Suppressor macrophage treated with lipopolysaccharide for 1 hour (primary cell): ENCODE measurements at regions not wholly inside any gene's neighbourhood (a gene's known extent, or its start where the extent isn't known, plus 50 kb on each side); places are given as distances from the start of the nearest gene placed in this dataset.
"Not testable (repeated sequence)": the region's sequence is repeated elsewhere in the genome, so short reads cannot be mapped to it uniquely, and the experiment has no call there.

Source experiments
- DNase-seq, 3 donors: peaks; one replicate each; pipeline ENCODE4 v3.0.0-alpha.2; 2020 to 2022

DNA sequence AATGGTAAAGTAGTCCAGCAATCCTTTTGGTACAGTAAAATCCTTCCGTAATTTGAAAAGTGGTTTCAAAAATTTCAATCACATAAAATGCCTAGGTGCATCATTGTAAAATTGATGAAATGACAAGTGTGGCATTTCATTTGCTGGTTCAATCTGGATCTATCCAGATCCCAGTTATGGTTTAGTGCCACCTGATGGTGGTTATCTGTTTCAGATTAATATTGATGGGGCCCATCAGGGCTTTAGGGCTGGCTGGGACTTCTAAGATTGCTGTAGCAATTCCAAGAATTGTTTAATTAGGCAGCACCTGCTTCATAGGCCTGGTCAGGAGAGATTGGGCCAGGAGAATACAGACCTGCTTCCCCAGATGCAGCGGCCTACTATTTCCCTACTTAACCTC, 55.5 kb upstream of the PIK3C3 start:
- DNase-seq = no peak

DNA sequence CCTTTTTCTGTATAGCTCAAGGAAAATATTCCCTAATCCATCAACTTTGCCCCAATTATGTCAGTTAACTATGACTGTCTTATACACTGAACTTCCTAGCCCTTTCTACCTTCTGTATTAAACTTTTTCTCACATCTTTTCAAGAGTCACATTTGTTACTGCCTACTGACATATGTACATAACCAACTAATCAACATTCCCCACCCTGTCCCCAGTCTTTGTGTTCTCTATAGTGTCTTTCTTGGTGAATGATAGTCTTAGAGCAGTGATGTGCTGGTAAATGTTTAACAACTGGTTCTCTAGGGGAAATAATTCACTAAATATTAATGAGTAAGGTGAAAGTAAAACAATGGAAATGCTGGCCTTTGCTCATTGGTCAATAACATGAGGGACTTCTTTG, 61.6 kb upstream of the PIK3C3 start:
- DNase-seq = no peak

DNA sequence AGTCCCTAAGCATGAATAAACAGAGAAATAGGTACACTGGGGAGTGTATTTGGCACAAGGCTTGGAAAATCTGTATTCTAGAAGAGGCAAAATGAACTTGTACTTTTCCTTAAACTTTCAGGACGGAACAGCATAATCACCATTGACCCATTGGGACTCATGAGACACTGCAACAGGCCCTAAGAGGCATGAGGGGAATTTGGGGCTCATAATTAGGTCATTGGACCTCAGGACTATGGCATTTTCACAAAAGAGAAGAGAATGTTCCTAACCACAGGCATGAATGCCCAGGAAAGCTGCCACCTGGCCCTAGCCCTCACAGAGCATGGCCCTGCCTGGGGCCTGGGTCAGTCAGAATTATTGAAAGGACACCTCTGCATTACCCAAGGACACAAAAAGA, 67.9 kb upstream of the PIK3C3 start:
- DNase-seq = no peak

DNA sequence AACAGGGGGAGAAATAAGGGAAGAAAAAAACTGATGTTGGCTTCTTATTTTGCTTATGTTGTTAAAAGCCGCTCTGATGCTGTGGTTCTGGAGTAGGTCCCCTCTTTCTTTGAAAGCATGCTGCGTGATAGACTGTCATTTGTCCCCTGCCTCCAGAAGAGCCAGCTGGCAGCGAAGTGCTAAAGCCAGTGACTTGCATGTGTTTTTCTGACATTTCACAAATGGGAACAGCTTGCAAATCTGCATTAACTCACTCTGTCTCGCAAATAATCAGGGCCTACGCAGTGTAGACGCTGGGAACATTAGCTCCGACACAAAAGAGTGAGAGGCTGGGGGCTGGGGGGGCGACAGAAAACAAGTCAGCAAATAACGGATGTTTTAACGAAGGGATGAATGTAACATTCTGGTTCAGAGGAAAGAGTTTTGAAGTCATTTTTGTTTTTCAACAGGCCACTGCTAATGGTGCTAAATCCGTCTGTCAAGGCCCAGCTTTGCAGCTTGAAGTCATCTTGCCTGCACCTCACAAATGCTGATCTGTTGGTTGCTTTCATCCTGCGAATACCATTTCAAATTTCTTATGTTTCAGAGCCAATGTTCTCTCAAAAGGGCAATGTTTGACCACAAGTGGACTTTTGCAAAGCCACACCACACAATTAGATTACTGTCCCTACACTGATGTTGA, 68.8 kb upstream of the PIK3C3 start:
- no peak for DNase-seq

- DNase-seq = no peak
Observed at GRCh38 chr18:41881285-41881684, 73.7 kb upstream of the PIK3C3 start.

GRCh38 chr18:41879256-41879655, 75.8 kb upstream of the PIK3C3 start:
- DNase-seq = no peak

- DNase-seq = no peak
Observed at GRCh38 chr18:41875094-41875780, 79.8 kb upstream of the PIK3C3 start.

GRCh38 chr18:41873730-41874129, 81.3 kb upstream of the PIK3C3 start:
- no peak for DNase-seq

GRCh38 chr18:41872206-41872605, 82.8 kb upstream of the PIK3C3 start:
- DNase-seq = no peak

DNA sequence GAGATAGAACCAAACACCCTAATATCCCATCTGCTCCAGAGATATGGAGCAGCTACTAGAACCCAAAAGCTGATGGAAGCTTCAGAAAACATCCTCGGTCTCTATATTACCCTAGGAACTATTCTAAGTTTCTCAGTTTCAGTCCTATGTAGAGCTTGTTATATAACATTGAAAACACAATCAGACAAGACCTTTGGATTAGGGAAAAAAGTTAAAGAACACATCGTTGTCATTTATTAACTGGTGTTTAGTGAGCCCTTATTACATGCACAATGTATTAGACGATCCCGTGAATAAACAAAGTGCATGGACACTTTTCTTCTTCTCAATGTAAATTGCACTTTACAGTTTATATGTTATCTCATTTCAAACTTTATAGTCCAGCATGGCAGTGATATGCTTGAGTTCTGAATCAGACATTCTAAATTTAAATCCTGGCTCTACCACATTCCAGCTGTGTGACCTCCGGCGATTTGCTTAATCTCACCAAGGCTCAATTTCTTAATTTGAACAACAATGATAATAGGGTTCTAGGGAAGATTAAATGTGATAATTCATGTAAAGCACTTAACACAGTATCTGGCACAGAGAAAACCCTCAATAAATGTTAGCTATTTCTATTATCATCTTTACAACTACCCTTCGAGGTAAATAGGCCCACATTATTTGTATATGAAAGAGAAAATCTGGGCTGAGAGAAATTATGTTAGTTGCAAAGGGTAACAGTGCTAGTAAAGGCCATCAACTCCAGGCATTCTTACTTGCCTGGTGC, 83.6 kb upstream of the PIK3C3 start:
- DNase-seq = no peak

GRCh38 chr18:41870817-41871216, 84.2 kb upstream of the PIK3C3 start:
- no peak for DNase-seq

DNA sequence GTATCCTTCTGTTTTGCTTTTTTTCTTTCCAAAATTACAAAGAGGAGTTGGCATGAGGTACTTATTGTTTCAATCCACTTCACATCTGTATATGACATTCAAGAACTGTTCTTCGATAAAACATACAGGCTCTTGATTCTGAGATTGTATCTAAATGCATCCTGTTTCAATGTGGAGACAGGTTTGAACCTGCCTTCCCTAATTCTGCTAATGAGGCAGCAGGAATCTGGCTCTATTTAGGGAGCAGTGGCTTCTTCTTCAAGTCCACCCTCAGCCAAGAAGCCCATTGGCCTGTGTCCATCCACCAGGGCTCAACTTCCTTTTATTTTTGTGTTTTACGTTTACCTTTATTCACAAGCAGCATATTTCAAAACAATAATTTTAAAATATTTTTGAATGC, 84.8 kb upstream of the PIK3C3 start:
- DNase-seq = no peak

- not testable (repeated sequence) for DNase-seq
Observed at GRCh38 chr18:41865796-41866195, 89.2 kb upstream of the PIK3C3 start.

GRCh38 chr18:41864216-41864615, 90.8 kb upstream of the PIK3C3 start:
- DNase-seq = no peak

DNA sequence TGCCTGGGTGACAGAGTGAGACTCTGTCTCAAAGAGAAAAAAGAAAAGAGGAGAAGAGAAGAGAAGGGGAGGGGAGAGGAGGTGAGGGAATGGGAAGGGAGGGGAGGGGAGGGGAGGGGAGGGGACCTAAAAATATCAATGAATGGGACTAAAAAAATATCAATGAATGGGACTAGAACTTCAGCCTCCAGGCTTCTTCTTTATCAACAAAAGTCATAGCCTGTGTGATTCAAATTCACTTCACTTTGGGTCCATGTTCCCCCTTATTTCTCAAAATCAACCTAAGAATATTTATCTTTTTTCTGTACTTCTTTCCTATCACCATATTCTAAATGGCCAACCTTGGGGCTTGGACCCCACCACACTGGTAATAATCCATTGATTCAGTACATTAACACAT, 92.1 kb upstream of the PIK3C3 start:
- no peak for DNase-seq

GRCh38 chr18:41860987-41861386, 94.0 kb upstream of the PIK3C3 start:
- no peak for DNase-seq

GRCh38 chr18:41858761-41859555, 96.1 kb upstream of the PIK3C3 start:
- DNase-seq = peak in 2 of 3 donors; percentile 1

DNA sequence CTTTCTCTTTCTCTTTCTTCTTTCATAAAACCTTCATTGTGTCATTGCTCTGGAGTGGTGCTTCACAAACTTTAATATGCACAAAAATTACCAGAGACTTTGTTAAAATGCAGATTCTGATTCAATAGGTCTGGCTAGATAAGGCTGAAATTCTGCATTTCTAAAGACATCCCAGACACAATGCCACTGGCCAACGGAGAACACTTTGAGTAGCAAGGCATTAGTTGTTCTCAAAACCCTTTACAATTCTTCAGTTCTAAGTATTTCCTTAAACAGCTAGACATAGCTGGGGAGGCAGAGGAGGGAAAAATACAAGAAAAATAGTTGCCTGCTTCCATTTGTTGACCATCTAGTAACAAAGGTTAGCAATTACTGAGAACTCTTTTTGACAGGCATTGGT, 101.8 kb upstream of the PIK3C3 start:
- DNase-seq = no peak

DNA sequence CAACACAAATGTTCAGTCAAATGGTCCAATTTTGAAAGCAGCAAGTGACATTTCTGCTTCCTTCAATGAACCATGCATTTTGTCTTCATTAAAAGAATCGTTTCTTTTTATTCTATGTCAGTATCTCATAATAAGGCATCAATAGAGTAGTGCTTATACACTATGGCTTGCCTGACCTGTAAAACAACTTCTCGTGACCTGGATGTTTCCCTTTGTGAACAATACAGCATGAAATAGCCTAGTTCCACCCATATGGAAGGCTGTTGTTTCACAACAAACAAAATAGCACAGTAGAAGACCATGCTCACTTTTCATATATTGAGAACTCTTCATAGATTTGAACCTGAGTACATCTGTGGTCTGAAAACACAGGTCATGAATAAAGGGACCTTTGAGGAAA, 104.3 kb upstream of the PIK3C3 start:
- no peak for DNase-seq

- no peak for DNase-seq
Observed at GRCh38 chr18:41849632-41850031, 105.4 kb upstream of the PIK3C3 start.

GRCh38 chr18:41845563-41845962, 109.5 kb upstream of the PIK3C3 start:
- no peak for DNase-seq

GRCh38 chr18:41842886-41843285, 112.1 kb upstream of the PIK3C3 start:
- DNase-seq = no peak
